GM18868 (cell line): ENCODE measurements at regions not wholly inside any gene's neighbourhood (a gene's known extent, or its start where the extent isn't known, plus 50 kb on each side); places are given as distances from the start of the nearest gene placed in this dataset.

ENCODE experiments used
- ATAC-seq: cut with Tn5 transposase; IDR thresholded peaks from one replicate; pipeline ENCODE4 v1.9.1; 2021; ENCODE audit warnings: mild to moderate bottlenecking, moderate library complexity; ENCODE audit not compliant: unreplicated experiment

- ATAC-seq: no peak
Measured at GRCh38 chr6:146902846-146903245, 301.4 kb upstream of the STXBP5 start.

- ATAC-seq: no peak
Measured at GRCh38 chr6:146903451-146903850, 300.8 kb upstream of the STXBP5 start.

GRCh38 chr6:146904596-146904995 is 299.6 kb upstream of the STXBP5 start:
- ATAC-seq: no peak

GRCh38 chr6:146905181-146905704 is 299.0 kb upstream of the STXBP5 start:
- no peak for ATAC-seq

GRCh38 chr6:146908786-146909185 is 295.4 kb upstream of the STXBP5 start:
- ATAC-seq: no peak

- no peak for ATAC-seq
Measured at GRCh38 chr6:146909376-146909775, 294.8 kb upstream of the STXBP5 start.

- ATAC-seq: no peak
Measured at GRCh38 chr6:146909886-146910285, 294.3 kb upstream of the STXBP5 start.

- no peak for ATAC-seq
Measured at GRCh38 chr6:146910611-146911010, 293.6 kb upstream of the STXBP5 start.

GRCh38 chr6:146911635-146912215 is 292.5 kb upstream of the STXBP5 start:
- no peak for ATAC-seq

GRCh38 chr6:146912730-146913685 is 291.2 kb upstream of the STXBP5 start:
- ATAC-seq: no peak

GRCh38 chr6:146913842-146914488 is 290.3 kb upstream of the STXBP5 start:
- no peak for ATAC-seq

- no peak for ATAC-seq
Measured at GRCh38 chr6:146914489-146915483, 289.4 kb upstream of the STXBP5 start.

- no peak for ATAC-seq
Measured at GRCh38 chr6:146915671-146916127, 288.5 kb upstream of the STXBP5 start.

GRCh38 chr6:146916435-146917025 is 287.7 kb upstream of the STXBP5 start:
- no peak for ATAC-seq

- no peak for ATAC-seq
Measured at GRCh38 chr6:146917182-146917581, 287.0 kb upstream of the STXBP5 start.

- no peak for ATAC-seq
Measured at GRCh38 chr6:146917979-146918378, 286.2 kb upstream of the STXBP5 start.

GRCh38 chr6:146919017-146919416 is 285.2 kb upstream of the STXBP5 start:
- ATAC-seq: no peak

- ATAC-seq: no peak
Measured at GRCh38 chr6:146923205-146923833, 280.9 kb upstream of the STXBP5 start.

- no peak for ATAC-seq
Measured at GRCh38 chr6:146925846-146926245, 278.4 kb upstream of the STXBP5 start.
